DMS153 treated with DMSO at 0.1 percent for 48 hours (cell line): ENCODE measurements at regions not wholly inside any gene's neighbourhood (a gene's known extent, or its start where the extent isn't known, plus 50 kb on each side); places are given as distances from the start of the nearest gene placed in this dataset.
"Not testable (repeated sequence)": the region's sequence is repeated elsewhere in the genome, so short reads cannot be mapped to it uniquely, and the experiment has no call there.

Source experiments
- DNase-seq: peaks from one replicate; lab custom pipeline; 2025; ENCODE audit not compliant: unreplicated experiment; lab: John Stamatoyannopoulos, UW

GRCh38 chr21:35511696-35512162, 462.6 kb upstream of the RUNX1 start:
- no peak for DNase-seq

DNA sequence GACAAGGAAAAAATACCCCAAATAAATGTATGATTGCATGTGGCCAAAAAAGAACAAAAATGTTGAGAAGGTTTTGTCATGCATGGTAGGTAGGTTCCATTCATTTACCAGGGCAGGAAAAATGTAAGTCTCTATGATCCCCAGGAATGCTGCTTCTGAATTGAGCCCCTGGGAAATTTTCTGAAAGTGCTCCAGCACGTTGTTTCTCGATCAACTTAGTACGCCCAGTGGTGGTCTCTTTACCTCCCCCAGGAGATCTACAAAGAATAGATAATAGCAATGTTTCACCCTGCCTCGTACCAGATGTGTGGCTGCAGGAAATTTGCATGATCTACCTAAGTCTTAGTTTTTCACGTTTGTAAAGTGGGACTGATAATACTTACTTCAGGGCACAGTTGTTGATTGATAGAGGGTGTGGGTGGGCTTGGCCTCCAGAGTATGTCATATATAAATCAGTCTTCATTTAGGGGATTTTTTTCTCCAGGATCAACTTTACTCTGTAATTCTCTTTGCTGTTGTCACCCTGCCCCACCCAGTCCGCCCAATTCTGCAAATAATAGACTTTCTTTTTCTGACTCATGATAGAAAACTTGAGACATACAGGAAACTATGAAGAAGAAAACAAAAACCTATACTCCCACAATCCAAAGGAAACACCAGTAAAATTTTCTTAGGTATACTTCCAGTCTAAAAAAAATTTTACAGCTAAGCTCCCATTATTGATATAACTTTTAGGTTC, 462.0 kb upstream of the RUNX1 start:
- DNase-seq: no peak

- no peak for DNase-seq
Observed at GRCh38 chr21:35510294-35510693, 461.2 kb upstream of the RUNX1 start.

GRCh38 chr21:35509001-35509704, 460.1 kb upstream of the RUNX1 start:
- no peak for DNase-seq

DNA sequence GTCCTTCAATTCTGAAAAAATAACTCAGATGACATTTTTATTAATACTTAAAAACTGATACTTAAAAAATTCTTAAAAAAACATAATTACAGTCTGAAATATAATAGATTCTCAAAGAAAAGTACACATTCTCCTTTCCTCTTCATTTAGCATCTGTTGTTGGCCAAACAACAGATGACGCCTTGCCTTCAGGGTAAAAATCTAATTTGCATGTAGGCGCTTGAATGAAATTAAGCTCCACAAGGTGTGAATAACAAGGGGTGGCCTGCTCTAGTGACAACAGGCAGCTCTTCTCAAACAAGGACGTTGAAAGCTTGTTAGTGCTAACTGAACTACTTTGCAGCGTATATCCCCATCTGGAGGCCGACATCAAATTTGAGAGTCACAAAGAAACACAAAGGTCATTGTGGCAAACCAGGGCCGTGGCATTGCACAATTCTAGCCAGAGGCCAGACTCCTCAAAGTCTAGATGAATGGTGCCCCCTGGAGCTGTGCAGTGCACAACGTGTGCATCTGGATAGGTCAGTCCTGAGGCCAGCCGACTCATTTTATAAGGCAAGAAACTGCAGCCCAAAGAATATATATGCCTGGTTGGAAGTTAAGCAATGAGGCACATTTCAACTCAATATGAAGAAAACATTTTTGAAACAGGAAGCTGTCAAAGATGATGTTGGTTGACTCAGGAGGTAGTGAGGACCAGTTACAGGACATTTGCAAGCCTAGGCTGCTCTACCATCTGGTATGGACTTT, 459.2 kb upstream of the RUNX1 start:
- DNase-seq: no peak

GRCh38 chr21:35507181-35507759, 458.2 kb upstream of the RUNX1 start:
- DNase-seq: no peak

DNA sequence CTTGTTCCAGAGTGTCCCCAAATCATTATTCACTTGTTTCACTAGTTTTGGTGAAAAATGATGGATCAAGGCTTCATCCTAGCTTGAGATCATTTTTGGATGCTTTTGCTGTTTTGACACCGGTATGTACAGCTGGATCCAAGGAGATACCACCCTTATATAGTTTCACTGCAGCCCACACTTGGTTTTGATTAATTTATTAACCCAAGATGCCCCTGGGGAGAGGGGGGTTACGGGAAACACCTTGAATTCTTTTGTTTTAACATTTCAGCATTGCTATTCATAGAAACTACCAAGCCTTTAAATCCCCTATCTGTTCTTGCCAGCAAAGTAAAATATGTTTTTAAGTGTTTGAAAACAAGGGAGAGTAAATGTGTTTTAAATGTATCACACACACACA, 457.7 kb upstream of the RUNX1 start:
- DNase-seq: no peak

GRCh38 chr21:35506352-35506751, 457.2 kb upstream of the RUNX1 start:
- no peak for DNase-seq

DNA sequence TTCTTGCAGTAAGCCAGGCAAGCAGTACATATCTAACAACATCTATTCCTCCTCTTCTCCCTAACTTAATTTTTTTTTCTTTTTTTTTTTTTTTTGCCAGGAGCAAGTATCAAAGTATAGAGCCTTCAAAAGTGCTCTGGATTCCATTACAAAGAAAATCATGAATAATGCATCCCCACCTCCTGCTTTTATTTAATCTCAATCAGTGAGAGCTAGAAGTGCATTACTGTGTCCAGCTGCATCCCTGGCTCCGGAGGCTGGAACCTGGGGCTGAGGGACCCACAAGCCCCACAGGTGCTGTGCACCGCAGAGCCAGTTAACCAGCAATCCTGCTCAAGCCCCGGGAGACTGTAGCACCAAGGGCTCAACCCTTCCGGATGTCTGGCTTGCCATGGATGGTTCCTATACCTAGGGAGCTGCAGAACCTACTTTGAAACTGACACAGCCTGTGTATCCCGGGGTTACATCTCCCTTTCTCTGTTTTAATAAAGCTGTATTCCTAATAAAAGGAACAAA, 455.9 kb upstream of the RUNX1 start:
- DNase-seq: no peak

DNA sequence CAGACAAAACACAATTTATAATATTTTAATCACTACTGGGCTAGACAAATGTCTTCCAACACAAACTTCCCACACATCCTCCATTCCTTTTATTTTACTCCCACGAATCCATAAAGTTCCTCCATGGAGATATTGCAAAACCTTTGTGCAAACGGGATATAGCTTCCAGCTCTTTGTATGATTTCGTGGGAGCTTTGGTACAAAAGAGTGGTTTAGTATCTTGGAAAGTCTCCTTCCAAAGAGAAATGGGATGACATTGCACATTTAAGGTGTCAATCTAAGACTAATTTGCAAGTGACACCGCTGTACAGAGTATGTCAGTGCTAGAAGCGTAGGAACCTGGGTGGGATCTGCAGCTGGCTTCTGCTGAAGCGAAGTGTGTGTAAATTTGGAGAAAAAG, 455.2 kb upstream of the RUNX1 start:
- DNase-seq: no peak

- DNase-seq: no peak
Observed at GRCh38 chr21:35503671-35504070, 454.6 kb upstream of the RUNX1 start.

GRCh38 chr21:35502821-35503220, 453.7 kb upstream of the RUNX1 start:
- no peak for DNase-seq

DNA sequence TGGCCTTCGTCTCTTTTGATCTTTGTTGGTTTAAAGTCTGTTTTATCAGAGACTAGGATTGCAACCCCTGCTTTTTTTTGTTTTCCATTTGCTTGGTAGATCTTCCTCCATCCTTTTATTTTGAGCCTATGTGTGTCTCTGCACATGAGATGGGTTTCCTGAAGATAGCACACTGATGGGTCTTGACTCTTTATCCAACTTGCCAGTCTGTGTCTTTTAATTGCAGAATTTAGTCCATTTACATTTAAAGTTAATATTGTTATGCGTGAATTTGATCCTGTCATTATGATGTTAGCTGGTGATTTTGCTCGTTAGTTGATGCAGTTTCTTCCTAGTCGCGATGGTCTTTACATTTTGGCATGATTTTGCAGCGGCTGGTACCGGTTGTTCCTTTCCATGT, 448.4 kb upstream of the RUNX1 start:
- not testable (repeated sequence) for DNase-seq

DNA sequence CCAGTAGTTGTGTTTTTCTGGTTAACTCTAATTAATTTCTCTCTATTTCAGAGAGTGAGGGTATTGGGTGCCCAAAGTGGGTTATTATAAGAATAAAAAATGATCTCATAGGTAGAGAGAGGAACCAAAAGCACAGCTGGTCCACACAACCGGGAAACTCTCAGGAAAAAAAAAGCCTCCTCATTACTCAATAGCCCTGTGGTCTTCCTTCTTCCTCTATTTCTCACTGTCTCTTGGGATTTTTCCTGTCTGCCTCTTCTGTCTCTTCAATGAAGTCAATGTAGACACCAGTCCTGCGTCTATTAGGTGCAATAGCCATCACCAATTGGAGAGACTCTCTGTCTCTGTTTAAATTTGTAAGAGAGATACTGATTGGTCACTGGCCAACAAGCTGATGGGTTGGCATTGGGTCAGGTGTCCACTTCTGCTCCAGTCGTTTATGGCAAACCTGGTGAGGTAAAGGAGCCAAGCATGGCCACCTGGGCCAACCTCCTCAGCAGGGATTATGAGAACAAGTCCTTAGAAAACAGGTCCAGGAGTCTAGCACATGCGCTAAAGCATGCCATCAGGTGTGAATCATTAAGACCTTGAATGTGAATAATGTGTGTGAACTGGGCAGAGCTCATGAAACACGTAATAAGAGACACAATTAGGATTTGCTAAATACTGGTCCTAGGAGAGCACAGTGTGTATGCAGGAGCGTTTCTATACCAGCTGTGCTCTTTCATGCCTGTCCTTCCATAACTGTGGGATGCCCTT, 443.0 kb upstream of the RUNX1 start:
- DNase-seq: no peak

DNA sequence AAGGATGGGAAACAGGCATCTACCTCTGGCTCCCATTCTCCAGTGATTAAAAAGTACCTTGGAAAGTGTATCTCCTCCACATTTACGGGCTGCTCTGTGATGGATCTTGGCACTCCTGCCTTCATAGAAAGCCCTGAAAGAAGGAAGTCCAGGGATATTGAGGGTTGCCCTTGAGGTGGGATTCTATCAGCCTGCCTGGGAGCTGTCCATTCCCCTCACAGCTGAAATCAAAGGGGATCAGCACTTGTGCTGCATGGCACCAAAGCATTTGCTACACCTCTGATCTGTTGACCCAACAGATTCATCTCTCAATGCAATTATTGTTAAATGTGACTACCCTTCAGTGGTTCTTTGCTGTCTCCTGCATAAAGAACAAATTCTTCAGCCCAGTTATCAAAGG, 442.0 kb upstream of the RUNX1 start:
- no peak for DNase-seq

- DNase-seq: no peak
Observed at GRCh38 chr21:35489389-35489980, 440.4 kb upstream of the RUNX1 start.

GRCh38 chr21:35488946-35489345, 439.8 kb upstream of the RUNX1 start:
- DNase-seq: no peak

GRCh38 chr21:35485364-35485763, 436.3 kb upstream of the RUNX1 start:
- DNase-seq: no peak

DNA sequence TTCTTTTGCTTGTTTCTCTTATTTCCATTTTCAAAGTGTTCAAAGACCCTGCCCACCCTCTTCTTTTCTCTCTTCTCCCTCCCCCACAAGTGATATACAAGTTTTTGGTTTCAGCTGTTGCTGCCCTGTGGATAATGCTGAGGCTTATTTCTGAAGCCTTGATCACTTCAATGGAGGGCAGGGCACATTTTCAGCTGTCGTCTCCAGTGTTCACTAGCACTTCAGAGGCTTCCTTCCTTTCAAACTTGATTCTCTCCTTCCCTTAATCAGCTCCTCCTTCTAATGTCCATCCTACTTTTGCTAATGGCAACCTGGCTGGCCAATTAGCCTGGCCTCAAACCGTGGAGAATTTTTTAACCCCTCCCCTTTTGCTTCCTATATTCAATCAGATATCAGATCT, 435.7 kb upstream of the RUNX1 start:
- no peak for DNase-seq

- no peak for DNase-seq
Observed at GRCh38 chr21:35484032-35484431, 434.9 kb upstream of the RUNX1 start.
